Prostate gland (tissue), 2 donors: ENCODE measurements at regions not wholly inside any gene's neighbourhood (a gene's known extent, or its start where the extent isn't known, plus 50 kb on each side); places are given as distances from the start of the nearest gene placed in this dataset.

Experiments used
- POLR2AphosphoS5 ChIP-seq: sonication (generic); formaldehyde crosslinking; IDR thresholded peaks from one replicate; pipeline ENCODE4 v1.6.1; 2017; ENCODE audit warnings: antibody characterized with exemption
- TF ChIP-seq, protein P1 (sequence below), 4 experiments: fragments of 200-600 bp in 2 of 4; fragments of 450-650 bp in 2 of 4; sonication (generic) in 2 of 4; IDR thresholded peaks; 1 replicate in 3 of 4; 2 replicates in 1 of 4; pipeline ENCODE4 v1.5.1; 2016 to 2019; ENCODE audit warnings: antibody characterized with exemption in 4 of 4, mild to moderate bottlenecking in 2 of 4, moderate library complexity in 2 of 4

DNA sequence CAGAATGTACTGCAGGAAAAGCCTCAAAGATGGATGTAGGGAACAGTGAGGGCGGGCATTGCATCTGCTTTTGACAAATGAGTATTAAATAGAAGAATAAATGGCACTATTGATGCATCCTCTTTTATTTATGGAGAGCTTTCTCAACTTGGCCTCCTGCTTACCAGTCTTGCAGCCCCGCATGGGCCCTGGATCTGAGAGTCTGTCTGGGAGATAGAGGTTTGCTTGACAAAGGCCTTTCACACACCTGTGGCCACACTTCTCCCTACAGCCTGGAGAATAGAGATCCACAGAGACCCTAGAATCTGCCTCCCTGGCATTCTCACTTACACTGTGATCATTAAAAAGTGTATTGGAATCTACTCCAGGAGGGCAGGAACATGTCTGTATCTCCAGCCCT lies 203.8 kb upstream of the CDH4 start:
- TF ChIP-seq, protein P1, sequence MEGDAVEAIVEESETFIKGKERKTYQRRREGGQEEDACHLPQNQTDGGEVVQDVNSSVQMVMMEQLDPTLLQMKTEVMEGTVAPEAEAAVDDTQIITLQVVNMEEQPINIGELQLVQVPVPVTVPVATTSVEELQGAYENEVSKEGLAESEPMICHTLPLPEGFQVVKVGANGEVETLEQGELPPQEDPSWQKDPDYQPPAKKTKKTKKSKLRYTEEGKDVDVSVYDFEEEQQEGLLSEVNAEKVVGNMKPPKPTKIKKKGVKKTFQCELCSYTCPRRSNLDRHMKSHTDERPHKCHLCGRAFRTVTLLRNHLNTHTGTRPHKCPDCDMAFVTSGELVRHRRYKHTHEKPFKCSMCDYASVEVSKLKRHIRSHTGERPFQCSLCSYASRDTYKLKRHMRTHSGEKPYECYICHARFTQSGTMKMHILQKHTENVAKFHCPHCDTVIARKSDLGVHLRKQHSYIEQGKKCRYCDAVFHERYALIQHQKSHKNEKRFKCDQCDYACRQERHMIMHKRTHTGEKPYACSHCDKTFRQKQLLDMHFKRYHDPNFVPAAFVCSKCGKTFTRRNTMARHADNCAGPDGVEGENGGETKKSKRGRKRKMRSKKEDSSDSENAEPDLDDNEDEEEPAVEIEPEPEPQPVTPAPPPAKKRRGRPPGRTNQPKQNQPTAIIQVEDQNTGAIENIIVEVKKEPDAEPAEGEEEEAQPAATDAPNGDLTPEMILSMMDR (IDR thresholded peaks at IDR 0.05): no peak
- no peak for TF ChIP-seq POLR2AphosphoS5
